ENCODE measurements at regions not wholly inside any gene's neighbourhood (a gene's known extent, or its start where the extent isn't known, plus 50 kb on each side); places are given as distances from the start of the nearest gene placed in this dataset.

- TF ChIP-seq, protein P1, sequence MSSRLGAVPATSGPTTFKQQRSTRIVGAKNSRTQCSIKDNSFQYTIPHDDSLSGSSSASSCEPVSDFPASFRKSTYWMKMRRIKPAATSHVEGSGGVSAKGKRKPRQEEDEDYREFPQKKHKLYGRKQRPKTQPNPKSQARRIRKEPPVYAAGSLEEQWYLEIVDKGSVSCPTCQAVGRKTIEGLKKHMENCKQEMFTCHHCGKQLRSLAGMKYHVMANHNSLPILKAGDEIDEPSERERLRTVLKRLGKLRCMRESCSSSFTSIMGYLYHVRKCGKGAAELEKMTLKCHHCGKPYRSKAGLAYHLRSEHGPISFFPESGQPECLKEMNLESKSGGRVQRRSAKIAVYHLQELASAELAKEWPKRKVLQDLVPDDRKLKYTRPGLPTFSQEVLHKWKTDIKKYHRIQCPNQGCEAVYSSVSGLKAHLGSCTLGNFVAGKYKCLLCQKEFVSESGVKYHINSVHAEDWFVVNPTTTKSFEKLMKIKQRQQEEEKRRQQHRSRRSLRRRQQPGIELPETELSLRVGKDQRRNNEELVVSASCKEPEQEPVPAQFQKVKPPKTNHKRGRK (CRISPR knock-in tag; IDR thresholded peaks at IDR 0.05): peak; percentile 59; the same call in 1 of the 2 replicates
- TF ChIP-seq ZEB1 (IDR thresholded peaks at IDR 0.05; ENCODE audit: insufficient replicate concordance, low read depth) (peak; percentile 35), ZNF710 (CRISPR knock-in tag; IDR thresholded peaks at IDR 0.05; ENCODE audit: borderline replicate concordance) (peak; percentile 48; the same call in 1 of the 2 replicates), POGK (CRISPR knock-in tag; conservative IDR thresholded peaks at IDR 0.05) (0 out of 2 replicates have a peak, but pooled peaks have one; percentile 30), ZNF687 (CRISPR knock-in tag; IDR thresholded peaks at IDR 0.05) (peak; percentile 15; the same call in 1 of the 2 replicates)
Observed at GRCh38 chr6:43891072-43891870, 121.3 kb downstream of the VEGFA start (continued).
